ENCODE measurements at regions not wholly inside any gene's neighbourhood (a gene's known extent, or its start where the extent isn't known, plus 50 kb on each side); places are given as distances from the start of the nearest gene placed in this dataset.
"Not testable (repeated sequence)": the region's sequence is repeated elsewhere in the genome, so short reads cannot be mapped to it uniquely, and the experiment has no call there.

GRCh38 chr5:96538808-96539250 lies 105.8 kb upstream of the PCSK1 start:
- ChIA-PET POLR2A (interaction anchor here (1.2 kb wide), 1 partner anchor 124 kb away, joined by 3 read pairs; the partner anchor contains the start of gene CAST), CTCF (interaction anchor here (1.0 kb wide), 1 partner anchor 200 kb away, joined by 3 read pairs; no protein-coding TSS in a partner anchor)
- peak overlapping the region; percentile 1 for H3K4me3 Mint-ChIP-seq
- peaks cover 1% of the 10 kb centered on the region for H3K27me3 Mint-ChIP-seq
- H3K9me3 Mint-ChIP-seq, result no peaks in the 10 kb centered on the region
- H3K4me1 Mint-ChIP-seq (ENCODE audit: low read depth), result peaks cover 33% of the 10 kb centered on the region
- intact Hi-C loops (cut with micrococcal nuclease), result loop anchor here (1.0 to 10.0 kb wide), 8 partner anchors 28 to 822 kb away; partner anchors contain the start of genes ERAP1 and RIOK2
- H3K36me3 Mint-ChIP-seq, result no peaks in the 10 kb centered on the region
- H3K27ac Mint-ChIP-seq, result peak overlapping the region; percentile 14
- no peak for DNase-seq

- POLR2A ChIA-PET, result no interaction called here
These were observed 113.1 kb upstream of the PCSK1 start for GRCh38 chr5:96546120-96546519.

GRCh38 chr5:96547486-96547885 lies 114.4 kb upstream of the PCSK1 start:
- POLR2A ChIA-PET, result no interaction called here
- CTCF ChIA-PET, result no interaction called here
- DNase-seq, result no peak
- Mint-ChIP-seq H3K9me3 (no peaks in the 10 kb centered on the region), H3K27me3 (peaks cover 6% of the 10 kb centered on the region), H3K4me1 (ENCODE audit: low read depth) (no peaks in the 10 kb centered on the region), H3K4me3 (no peak overlapping the region), H3K36me3 (no peaks in the 10 kb centered on the region), H3K27ac (no peak overlapping the region)
- intact Hi-C loops (cut with micrococcal nuclease), result no loop called here

More at GRCh38 chr5:96546120-96546519, 113.1 kb upstream of the PCSK1 start:
- Mint-ChIP-seq H3K9me3 (no peaks in the 10 kb centered on the region), H3K27me3 (peaks cover 6% of the 10 kb centered on the region), H3K36me3 (no peaks in the 10 kb centered on the region), H3K27ac (no peak overlapping the region), H3K4me3 (no peak overlapping the region), H3K4me1 (ENCODE audit: low read depth) (no peaks in the 10 kb centered on the region)
- DNase-seq, result no peak
- intact Hi-C loops (cut with micrococcal nuclease), result no loop called here
- CTCF ChIA-PET, result no interaction called here

- no peaks in the 10 kb centered on the region for H3K9me3 Mint-ChIP-seq
- peaks cover 4% of the 10 kb centered on the region for H3K27me3 Mint-ChIP-seq
- no peak for DNase-seq
- ChIA-PET CTCF (no interaction called here), POLR2A (no interaction called here)
- intact Hi-C loops (cut with micrococcal nuclease), result no loop called here
- no peaks in the 10 kb centered on the region for H3K4me1 Mint-ChIP-seq (ENCODE audit: low read depth)
- H3K36me3 Mint-ChIP-seq, result no peaks in the 10 kb centered on the region
- no peak overlapping the region for H3K27ac Mint-ChIP-seq
- no peak overlapping the region for H3K4me3 Mint-ChIP-seq
These were observed 113.3 kb upstream of the CAST start for GRCh38 chr5:96548905-96549304.

GRCh38 chr5:96560857-96561256 lies 101.3 kb upstream of the CAST start:
- H3K36me3 Mint-ChIP-seq; POLR2A ChIA-PET; H3K4me3 Mint-ChIP-seq; CTCF ChIA-PET; H3K27me3 Mint-ChIP-seq; DNase-seq; H3K27ac Mint-ChIP-seq; intact Hi-C loops (cut with micrococcal nuclease); H3K9me3 Mint-ChIP-seq; H3K4me1 Mint-ChIP-seq (ENCODE audit: low read depth): not testable (repeated sequence)

GRCh38 chr5:96562614-96563013 lies 99.6 kb upstream of the CAST start:
- Mint-ChIP-seq H3K27ac (no peak overlapping the region), H3K9me3 (no peaks in the 10 kb centered on the region), H3K36me3 (no peaks in the 10 kb centered on the region), H3K4me1 (ENCODE audit: low read depth) (peaks cover 17% of the 10 kb centered on the region), H3K4me3 (no peak overlapping the region), H3K27me3 (no peaks in the 10 kb centered on the region)
- ChIA-PET POLR2A (no interaction called here), CTCF (no interaction called here)
- intact Hi-C loops (cut with micrococcal nuclease), result no loop called here
- DNase-seq, result no peak

- Mint-ChIP-seq H3K27me3 (no peaks in the 10 kb centered on the region), H3K36me3 (no peaks in the 10 kb centered on the region), H3K4me1 (ENCODE audit: low read depth) (peaks cover 17% of the 10 kb centered on the region), H3K27ac (no peak overlapping the region), H3K9me3 (no peaks in the 10 kb centered on the region), H3K4me3 (no peak overlapping the region)
- CTCF ChIA-PET, result interaction anchor here (1.2 to 1.4 kb wide), 2 partner anchors 39 to 219 kb away, joined by 3 to 4 read pairs; no protein-coding TSS in a partner anchor
- POLR2A ChIA-PET, result no interaction called here
- no peak for DNase-seq
- intact Hi-C loops (cut with micrococcal nuclease), result no loop called here
These were observed 98.4 kb upstream of the CAST start for GRCh38 chr5:96563816-96564215.

- CTCF ChIA-PET, result interaction anchor here (1.1 kb wide), 1 partner anchor 221 kb away, joined by 3 read pairs; no protein-coding TSS in a partner anchor
- Mint-ChIP-seq H3K4me3 (no peak overlapping the region), H3K27ac (no peak overlapping the region), H3K4me1 (ENCODE audit: low read depth) (peaks cover 17% of the 10 kb centered on the region), H3K27me3 (no peaks in the 10 kb centered on the region), H3K9me3 (no peaks in the 10 kb centered on the region), H3K36me3 (no peaks in the 10 kb centered on the region)
- no peak for DNase-seq
- POLR2A ChIA-PET, result no interaction called here
- intact Hi-C loops (cut with micrococcal nuclease), result loop anchor here (2.0 kb wide), 1 partner anchor 27 kb away; no protein-coding TSS in a partner anchor
These were observed 96.5 kb upstream of the CAST start for GRCh38 chr5:96565582-96566265.

GRCh38 chr5:96566833-96567587 lies 95.2 kb upstream of the CAST start:
- ChIA-PET CTCF (interaction anchor here (0.6 to 0.9 kb wide), 2 partner anchors 14 to 133 kb away, joined by 3 read pairs; no protein-coding TSS in a partner anchor), POLR2A (no interaction called here)
- Mint-ChIP-seq H3K27ac (no peak overlapping the region), H3K9me3 (no peaks in the 10 kb centered on the region), H3K27me3 (no peaks in the 10 kb centered on the region), H3K4me3 (no peak overlapping the region), H3K36me3 (no peaks in the 10 kb centered on the region), H3K4me1 (ENCODE audit: low read depth) (peaks cover 17% of the 10 kb centered on the region)
- no peak for DNase-seq
- intact Hi-C loops (cut with micrococcal nuclease), result loop anchor here (2.0 kb wide), 1 partner anchor 28 kb away; no protein-coding TSS in a partner anchor

- CTCF ChIA-PET, result interaction anchor here (0.6 kb wide), 1 partner anchor 443 kb away, joined by 3 read pairs; no protein-coding TSS in a partner anchor
- Mint-ChIP-seq H3K27me3 (no peaks in the 10 kb centered on the region), H3K4me1 (ENCODE audit: low read depth) (peaks cover 17% of the 10 kb centered on the region), H3K27ac (no peak overlapping the region), H3K9me3 (no peaks in the 10 kb centered on the region), H3K4me3 (no peak overlapping the region), H3K36me3 (no peaks in the 10 kb centered on the region)
- intact Hi-C loops (cut with micrococcal nuclease), result no loop called here
- POLR2A ChIA-PET, result no interaction called here
- no peak for DNase-seq
These were observed 92.8 kb upstream of the CAST start for GRCh38 chr5:96569332-96569731.

- intact Hi-C loops (cut with micrococcal nuclease), result no loop called here
- Mint-ChIP-seq H3K27ac (no peak overlapping the region), H3K36me3 (no peaks in the 10 kb centered on the region), H3K27me3 (no peaks in the 10 kb centered on the region), H3K9me3 (no peaks in the 10 kb centered on the region), H3K4me3 (no peak overlapping the region), H3K4me1 (ENCODE audit: low read depth) (peaks cover 17% of the 10 kb centered on the region)
- no peak for DNase-seq
- ChIA-PET POLR2A (no interaction called here), CTCF (no interaction called here)
These were observed 92.4 kb upstream of the CAST start for GRCh38 chr5:96569770-96570169.

- Mint-ChIP-seq H3K36me3 (no peaks in the 10 kb centered on the region), H3K4me1 (ENCODE audit: low read depth) (no peaks in the 10 kb centered on the region), H3K27ac (no peak overlapping the region), H3K4me3 (no peak overlapping the region), H3K27me3 (no peaks in the 10 kb centered on the region), H3K9me3 (no peaks in the 10 kb centered on the region)
- ChIA-PET POLR2A (no interaction called here), CTCF (interaction anchor here (0.8 to 1.0 kb wide), 2 partner anchors 22 to 28 kb away, joined by 3 read pairs; no protein-coding TSS in a partner anchor)
- intact Hi-C loops (cut with micrococcal nuclease), result no loop called here
- no peak for DNase-seq
These were observed 89.2 kb upstream of the CAST start for GRCh38 chr5:96572864-96573512.
